Hepatocyte (in vitro differentiated cells): ENCODE measurements at regions not wholly inside any gene's neighbourhood (a gene's known extent, or its start where the extent isn't known, plus 50 kb on each side); places are given as distances from the start of the nearest gene placed in this dataset.

Experiments used
- EZH2phosphoT487 ChIP-seq: fragments of 200-600 bp; sonication (generic); IDR thresholded peaks from one replicate; pipeline ENCODE4 v1.6.1; 2018; ENCODE audit warnings: antibody characterized with exemption, mild to moderate bottlenecking, low read depth, moderate library complexity; ENCODE audit not compliant: unreplicated experiment, severe bottlenecking
- TF ChIP-seq, protein P1 (sequence below): fragments of 200-600 bp; sonication (generic); IDR thresholded peaks from 2 replicates; pipeline ENCODE4 v1.5.1; 2016; ENCODE audit warnings: antibody characterized with exemption, mild to moderate bottlenecking; ENCODE audit not compliant: poor library complexity

DNA sequence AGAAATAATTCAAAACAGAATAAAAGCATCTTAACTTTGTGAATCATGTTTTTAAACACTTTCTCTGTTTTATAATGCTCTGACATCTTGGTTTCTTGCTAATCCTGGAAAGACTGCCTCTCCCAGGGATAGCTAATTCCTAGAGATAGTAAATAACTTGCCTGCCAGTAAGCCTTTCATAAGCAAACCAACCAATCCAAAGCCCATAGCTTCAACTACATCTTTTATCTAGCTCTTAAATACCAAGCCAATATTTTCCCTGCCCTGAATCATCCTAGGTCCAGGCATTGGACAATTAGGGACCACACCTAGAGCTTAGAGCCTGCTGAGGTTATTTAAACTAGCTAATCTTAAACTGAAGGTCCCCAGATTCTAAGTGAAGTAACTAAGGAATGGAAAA lies 223.7 kb upstream of the DIPK2B start:
- TF ChIP-seq, protein P1, sequence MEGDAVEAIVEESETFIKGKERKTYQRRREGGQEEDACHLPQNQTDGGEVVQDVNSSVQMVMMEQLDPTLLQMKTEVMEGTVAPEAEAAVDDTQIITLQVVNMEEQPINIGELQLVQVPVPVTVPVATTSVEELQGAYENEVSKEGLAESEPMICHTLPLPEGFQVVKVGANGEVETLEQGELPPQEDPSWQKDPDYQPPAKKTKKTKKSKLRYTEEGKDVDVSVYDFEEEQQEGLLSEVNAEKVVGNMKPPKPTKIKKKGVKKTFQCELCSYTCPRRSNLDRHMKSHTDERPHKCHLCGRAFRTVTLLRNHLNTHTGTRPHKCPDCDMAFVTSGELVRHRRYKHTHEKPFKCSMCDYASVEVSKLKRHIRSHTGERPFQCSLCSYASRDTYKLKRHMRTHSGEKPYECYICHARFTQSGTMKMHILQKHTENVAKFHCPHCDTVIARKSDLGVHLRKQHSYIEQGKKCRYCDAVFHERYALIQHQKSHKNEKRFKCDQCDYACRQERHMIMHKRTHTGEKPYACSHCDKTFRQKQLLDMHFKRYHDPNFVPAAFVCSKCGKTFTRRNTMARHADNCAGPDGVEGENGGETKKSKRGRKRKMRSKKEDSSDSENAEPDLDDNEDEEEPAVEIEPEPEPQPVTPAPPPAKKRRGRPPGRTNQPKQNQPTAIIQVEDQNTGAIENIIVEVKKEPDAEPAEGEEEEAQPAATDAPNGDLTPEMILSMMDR: no peak
- TF ChIP-seq EZH2phosphoT487: no peak
